Fibroblast of the aortic adventitia (primary cell): ENCODE measurements at regions not wholly inside any gene's neighbourhood (a gene's known extent, or its start where the extent isn't known, plus 50 kb on each side); places are given as distances from the start of the nearest gene placed in this dataset.

Experiments used
- DNase-seq: peaks from one replicate; pipeline ENCODE4 v3.0.0-alpha.2; 2010; ENCODE audit warnings: low read depth
- H3K4me3 ChIP-seq: 2 replicates; pipeline ENCODE4 v1.5.1; 2011; ENCODE audit warnings: low read depth, mild to moderate bottlenecking, control low read depth, low read length, moderate library complexity
- TF ChIP-seq, protein P1 (sequence below): IDR thresholded peaks from 2 replicates; pipeline ENCODE4 v1.5.1; 2011; ENCODE audit warnings: mild to moderate bottlenecking, low read length, control low read depth, inconsistent platforms; ENCODE audit not compliant: insufficient read depth

DNA sequence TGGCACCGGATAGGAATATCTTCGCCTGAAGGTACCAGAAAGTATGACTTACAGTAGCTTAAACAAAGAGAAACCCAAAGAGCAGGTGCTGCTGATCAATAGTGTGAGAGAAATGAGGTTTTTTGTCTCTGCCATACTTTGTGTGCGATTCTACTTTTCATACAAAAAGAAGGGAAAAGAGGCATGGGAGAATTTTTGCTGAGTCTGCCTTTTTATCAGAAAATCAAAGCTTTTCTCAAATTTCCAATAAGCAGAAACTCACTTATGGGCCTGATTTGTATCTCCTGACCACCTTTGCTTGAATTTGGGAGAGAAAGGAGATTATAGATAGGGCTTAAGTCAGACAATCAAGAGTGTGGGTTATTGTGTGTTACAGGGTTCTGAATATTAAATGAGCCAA, 65.5 kb upstream of the TAF11L2 start:
- TF ChIP-seq, protein P1, sequence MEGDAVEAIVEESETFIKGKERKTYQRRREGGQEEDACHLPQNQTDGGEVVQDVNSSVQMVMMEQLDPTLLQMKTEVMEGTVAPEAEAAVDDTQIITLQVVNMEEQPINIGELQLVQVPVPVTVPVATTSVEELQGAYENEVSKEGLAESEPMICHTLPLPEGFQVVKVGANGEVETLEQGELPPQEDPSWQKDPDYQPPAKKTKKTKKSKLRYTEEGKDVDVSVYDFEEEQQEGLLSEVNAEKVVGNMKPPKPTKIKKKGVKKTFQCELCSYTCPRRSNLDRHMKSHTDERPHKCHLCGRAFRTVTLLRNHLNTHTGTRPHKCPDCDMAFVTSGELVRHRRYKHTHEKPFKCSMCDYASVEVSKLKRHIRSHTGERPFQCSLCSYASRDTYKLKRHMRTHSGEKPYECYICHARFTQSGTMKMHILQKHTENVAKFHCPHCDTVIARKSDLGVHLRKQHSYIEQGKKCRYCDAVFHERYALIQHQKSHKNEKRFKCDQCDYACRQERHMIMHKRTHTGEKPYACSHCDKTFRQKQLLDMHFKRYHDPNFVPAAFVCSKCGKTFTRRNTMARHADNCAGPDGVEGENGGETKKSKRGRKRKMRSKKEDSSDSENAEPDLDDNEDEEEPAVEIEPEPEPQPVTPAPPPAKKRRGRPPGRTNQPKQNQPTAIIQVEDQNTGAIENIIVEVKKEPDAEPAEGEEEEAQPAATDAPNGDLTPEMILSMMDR, result no peak
- H3K4me3 ChIP-seq, result no peak overlapping the region
- DNase-seq, result no peak

DNA sequence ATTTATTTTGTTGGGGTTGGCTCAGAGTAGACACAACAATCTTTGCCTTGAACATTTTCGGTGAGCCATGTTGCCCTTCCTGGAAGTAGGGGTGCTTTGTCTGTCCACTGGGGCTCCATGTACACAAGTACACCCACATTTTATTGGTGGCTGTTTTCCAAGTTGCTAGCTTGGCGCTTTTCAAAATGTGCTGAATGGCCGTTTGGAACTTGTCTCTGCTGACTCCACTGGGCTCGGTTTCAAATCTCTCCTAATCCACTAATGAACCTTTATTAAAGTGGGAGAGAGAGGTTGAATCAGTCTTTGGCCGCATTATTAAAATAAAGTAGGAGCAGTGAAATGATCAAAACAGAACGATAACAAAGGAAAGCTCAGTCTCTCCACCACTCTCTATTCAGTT, 64.6 kb upstream of the TAF11L2 start:
- TF ChIP-seq, protein P1, result no peak
- no peak overlapping the region for H3K4me3 ChIP-seq
- DNase-seq, result no peak

- H3K4me3 ChIP-seq, result no peak overlapping the region
- DNase-seq, result no peak
- TF ChIP-seq, protein P1, result no peak
Observed at GRCh38 chr5:17434982-17435381, 63.0 kb upstream of the TAF11L2 start.

GRCh38 chr5:17436350-17436749, 61.7 kb upstream of the TAF11L2 start:
- no peak overlapping the region for H3K4me3 ChIP-seq
- TF ChIP-seq, protein P1, result no peak
- no peak for DNase-seq

- DNase-seq, result peak; percentile 7
- TF ChIP-seq, protein P1, result no peak
- no peak overlapping the region for H3K4me3 ChIP-seq
Observed at GRCh38 chr5:17436761-17437221, 61.2 kb upstream of the TAF11L2 start.

DNA sequence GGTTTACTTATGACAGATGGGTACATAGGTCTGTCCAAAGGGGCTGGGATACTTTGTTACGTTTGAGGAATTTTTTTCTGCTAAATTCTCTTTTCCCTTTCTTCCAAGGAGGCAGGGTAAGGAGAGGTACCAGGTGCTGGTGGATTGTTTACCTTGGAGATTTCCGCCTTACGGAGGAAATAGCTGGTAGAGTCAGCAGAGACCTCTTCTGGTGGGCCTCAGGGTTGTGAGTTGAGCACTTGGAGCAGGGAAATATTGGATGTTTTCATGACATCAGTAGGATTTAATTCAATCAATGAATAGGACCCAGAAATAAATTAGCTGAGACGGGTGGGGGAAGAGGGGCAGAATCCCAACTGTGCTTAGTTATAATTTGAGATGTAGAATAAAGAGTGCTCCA, 60.0 kb upstream of the TAF11L2 start:
- TF ChIP-seq, protein P1, result no peak
- no peak overlapping the region for H3K4me3 ChIP-seq
- no peak for DNase-seq

- H3K4me3 ChIP-seq, result no peak overlapping the region
- TF ChIP-seq, protein P1, result no peak
- DNase-seq, result no peak
Observed at GRCh38 chr5:17439956-17440355, 58.1 kb upstream of the TAF11L2 start.
